ENCODE measurements at regions not wholly inside any gene's neighbourhood (a gene's known extent, or its start where the extent isn't known, plus 50 kb on each side); places are given as distances from the start of the nearest gene placed in this dataset.

DNA sequence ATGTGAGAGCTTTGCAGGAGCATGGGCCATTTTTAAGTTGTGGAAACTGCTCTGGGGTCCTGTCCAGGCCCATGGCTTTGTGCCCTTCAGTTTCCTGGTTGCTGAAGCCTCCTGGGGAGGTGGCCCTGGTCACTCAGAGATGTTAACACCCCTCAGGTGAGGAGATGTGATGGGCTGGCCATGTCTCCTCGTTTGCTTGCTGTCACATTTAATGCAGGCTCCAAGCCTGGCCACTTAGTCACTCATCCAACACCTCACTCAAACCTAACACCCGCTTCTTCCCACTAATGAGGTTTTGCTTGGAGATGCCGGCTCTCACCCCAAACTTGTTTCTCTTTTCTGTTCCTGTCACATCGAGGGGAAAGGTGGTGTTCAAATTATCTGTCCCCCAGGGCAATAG lies 192.7 kb downstream of the PTPRU start:
- no peak for TF ChIP-seq TAF1 (IDR thresholded peaks at IDR 0.05; ENCODE audit: borderline replicate concordance, insufficient read depth, low read length)
- TF ChIP-seq FOXP2 (optimal IDR thresholded peaks at IDR 0.05; ENCODE audit: borderline replicate concordance, extremely low read depth, extremely low read length, insufficient read depth): no peak
- TF ChIP-seq SIN3A (IDR thresholded peaks at IDR 0.05; ENCODE audit: borderline replicate concordance, insufficient read depth, low read length): no peak
- TF ChIP-seq POLR2AphosphoS5 (IDR thresholded peaks at IDR 0.05; ENCODE audit: low read depth, low read length): no peak
- TF ChIP-seq REST (IDR thresholded peaks at IDR 0.05; ENCODE audit: insufficient read depth in 1 of 2, low read depth in 2 of 2, low read length in 2 of 2): no peak

- no peak for TF ChIP-seq FOXP2 (optimal IDR thresholded peaks at IDR 0.05; ENCODE audit: borderline replicate concordance, extremely low read depth, extremely low read length, insufficient read depth)
These were observed 191.9 kb downstream of the PTPRU start for GRCh38 chr1:29428280-29428615.

GRCh38 chr1:29427614-29428279 lies 191.4 kb downstream of the PTPRU start:
- TF ChIP-seq TAF1 (IDR thresholded peaks at IDR 0.05; ENCODE audit: borderline replicate concordance, insufficient read depth, low read length) (no peak), SIN3A (IDR thresholded peaks at IDR 0.05; ENCODE audit: borderline replicate concordance, insufficient read depth, low read length) (no peak), FOXP2 (optimal IDR thresholded peaks at IDR 0.05; ENCODE audit: borderline replicate concordance, extremely low read depth, extremely low read length, insufficient read depth) (no peak), REST (IDR thresholded peaks at IDR 0.05; ENCODE audit: insufficient read depth in 1 of 2, low read depth in 2 of 2, low read length in 2 of 2) (no peak), POLR2AphosphoS5 (IDR thresholded peaks at IDR 0.05; ENCODE audit: low read depth, low read length) (no peak)

DNA sequence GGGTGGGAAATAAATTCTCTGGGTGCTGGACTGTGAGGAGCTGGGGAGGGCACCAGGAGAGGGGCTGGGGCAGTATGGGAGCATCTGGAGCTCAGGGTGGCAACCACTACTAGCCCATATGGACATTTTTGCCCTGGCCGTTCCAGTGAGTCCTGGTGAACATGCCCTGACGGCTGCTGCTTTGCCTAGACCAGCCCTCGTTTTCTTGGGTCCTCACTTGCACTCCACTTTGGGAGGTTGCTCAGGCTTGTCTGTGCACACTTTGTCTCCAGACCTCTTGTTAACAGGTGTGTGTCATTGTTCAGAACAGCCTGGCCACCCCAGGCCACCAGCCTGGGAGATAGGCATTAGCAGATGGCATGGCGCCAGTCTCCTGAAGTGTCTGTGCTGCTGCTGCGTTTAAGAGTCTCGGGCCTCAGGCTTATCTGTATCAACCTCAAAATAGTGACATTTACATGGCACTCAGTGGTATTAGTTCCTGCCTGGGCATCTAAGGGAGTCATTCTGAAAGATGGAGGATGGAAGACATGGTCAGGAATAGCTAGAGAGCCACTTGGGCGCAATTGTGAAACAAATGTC lies 190.5 kb downstream of the PTPRU start:
- TF ChIP-seq SIN3A (IDR thresholded peaks at IDR 0.05; ENCODE audit: borderline replicate concordance, insufficient read depth, low read length): no peak
- no peak for TF ChIP-seq TAF1 (IDR thresholded peaks at IDR 0.05; ENCODE audit: borderline replicate concordance, insufficient read depth, low read length)
- TF ChIP-seq FOXP2 (optimal IDR thresholded peaks at IDR 0.05; ENCODE audit: borderline replicate concordance, extremely low read depth, extremely low read length, insufficient read depth): no peak
- no peak for TF ChIP-seq POLR2AphosphoS5 (IDR thresholded peaks at IDR 0.05; ENCODE audit: low read depth, low read length)
- TF ChIP-seq REST (IDR thresholded peaks at IDR 0.05; ENCODE audit: insufficient read depth in 1 of 2, low read depth in 2 of 2, low read length in 2 of 2): no peak

DNA sequence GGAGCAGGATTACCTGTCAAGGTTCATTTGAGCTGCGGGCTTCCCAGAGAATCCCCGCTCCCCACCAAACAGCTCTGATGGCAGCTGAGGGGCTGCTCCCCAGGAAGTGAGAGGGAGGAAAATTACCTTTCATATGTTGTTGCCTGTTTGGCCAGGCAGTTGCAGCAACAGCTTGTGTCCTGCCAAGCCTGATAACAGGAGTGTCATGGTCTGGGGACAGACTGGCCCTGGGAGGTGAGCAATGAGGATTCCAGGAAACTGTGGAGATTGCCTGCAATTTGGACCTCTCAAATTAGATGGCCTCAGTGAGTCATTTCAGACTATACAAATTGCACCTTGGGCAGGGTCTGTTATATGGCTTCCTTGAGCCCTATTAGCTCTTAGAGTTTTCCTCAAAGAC lies 189.3 kb downstream of the PTPRU start:
- no peak for TF ChIP-seq SIN3A (IDR thresholded peaks at IDR 0.05; ENCODE audit: borderline replicate concordance, insufficient read depth, low read length)

DNA sequence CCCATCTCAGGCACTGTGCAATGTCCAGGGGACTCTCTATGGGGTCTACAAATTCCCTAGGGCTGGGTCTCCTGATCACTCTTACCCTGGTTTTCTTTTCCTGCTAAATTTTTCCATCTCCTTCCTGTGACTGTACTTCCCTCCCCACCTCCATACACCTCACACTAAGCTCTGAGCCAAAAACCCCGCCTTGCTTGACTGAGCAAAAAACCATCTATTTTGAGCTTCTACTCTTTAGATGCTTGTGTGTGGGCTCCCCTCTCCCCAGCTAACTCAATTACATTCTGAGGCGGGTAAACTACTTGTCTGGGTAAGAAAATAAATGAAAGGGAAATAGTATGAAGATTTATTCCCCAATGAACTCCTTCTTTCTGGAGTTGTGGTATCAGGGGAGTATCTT lies 187.9 kb downstream of the PTPRU start:
- TF ChIP-seq FOXP2 (optimal IDR thresholded peaks at IDR 0.05; ENCODE audit: borderline replicate concordance, extremely low read depth, extremely low read length, insufficient read depth) (no peak), TAF1 (IDR thresholded peaks at IDR 0.05; ENCODE audit: borderline replicate concordance, insufficient read depth, low read length) (no peak), REST (IDR thresholded peaks at IDR 0.05; ENCODE audit: insufficient read depth in 1 of 2, low read depth in 2 of 2, low read length in 2 of 2) (no peak)

Data from PFSK-1 (cell line).